HEK293 (cell line): ENCODE measurements at regions not wholly inside any gene's neighbourhood (a gene's known extent, or its start where the extent isn't known, plus 50 kb on each side); places are given as distances from the start of the nearest gene placed in this dataset.
A peak's percentile ranks its signal among the peaks of the same experiment; 100 is the strongest.

Experiments used
- CTCF ChIA-PET: fragments of 350-600 bp; formaldehyde crosslinking; extraction: SDS; loops from one replicate; lab custom pipeline; 2021; ENCODE audit warnings: antibody characterized with exemption; lab: Yijun Ruan, JAX
- POLR2A ChIA-PET: fragments of 300-600 bp; formaldehyde crosslinking; extraction: SDS; loops from one replicate; lab custom pipeline; 2020; ENCODE audit warnings: antibody characterized with exemption, inconsistent platforms; lab: Yijun Ruan, JAX
- H3K27ac ChIP-seq: fragments of 200-500 bp; sonication (Bioruptor generic); 2 replicates; pipeline ENCODE4 v1.5.1; 2014; ENCODE audit warnings: low read depth, low read length, control low read depth, inconsistent platforms; ENCODE audit errors: extremely low read depth
- H3K36me3 ChIP-seq, 2 experiments: fragments of 200-500 bp in 1 of 2; sonication (Bioruptor generic) in 1 of 2; 1 replicate in 1 of 2; 2 replicates in 1 of 2; pipeline ENCODE4 v1.5.1; 2014 to 2017; ENCODE audit warnings: inconsistent platforms in 2 of 2, low read length in 2 of 2; ENCODE audit not compliant: control insufficient read depth in 2 of 2, insufficient read depth in 1 of 2
- H3K4me1 ChIP-seq: fragments of 200-500 bp; sonication (Bioruptor generic); 2 replicates; pipeline ENCODE4 v1.5.1; 2014; ENCODE audit warnings: mild to moderate bottlenecking, low read length, inconsistent platforms; ENCODE audit not compliant: control insufficient read depth, insufficient read depth
- H3K4me3 ChIP-seq: 2 replicates; pipeline ENCODE4 v1.5.1; 2011; ENCODE audit warnings: low read depth, mild to moderate bottlenecking, control low read depth, low read length, moderate library complexity
- H3K9me3 ChIP-seq: fragments of 200-500 bp; sonication (Bioruptor generic); 2 replicates; pipeline ENCODE4 v1.5.1; 2014; ENCODE audit warnings: low read depth, low read length, inconsistent platforms; ENCODE audit not compliant: control insufficient read depth, insufficient read depth
- AEBP2 ChIP-seq: fragments of 450-650 bp; formaldehyde crosslinking; IDR thresholded peaks from 2 replicates; pipeline ENCODE4 v1.5.1; 2016; ENCODE audit warnings: missing biosample characterization, missing genetic modification characterization, borderline replicate concordance
- KLF16 ChIP-seq: fragments of 450-650 bp; formaldehyde crosslinking; IDR thresholded peaks from 2 replicates; pipeline ENCODE4 v1.5.1; 2017; ENCODE audit warnings: missing biosample characterization, missing genetic modification characterization
- PRDM10 ChIP-seq: fragments of 450-650 bp; formaldehyde crosslinking; IDR thresholded peaks from 2 replicates; pipeline ENCODE4 v1.5.1; 2016; ENCODE audit warnings: missing biosample characterization, missing genetic modification characterization
- SCRT1 ChIP-seq: fragments of 450-650 bp; formaldehyde crosslinking; IDR thresholded peaks from 2 replicates; pipeline ENCODE4 v1.5.1; 2016; ENCODE audit warnings: missing biosample characterization, missing genetic modification characterization, borderline replicate concordance
- ZBTB20 ChIP-seq: fragments of 450-650 bp; formaldehyde crosslinking; IDR thresholded peaks from 2 replicates; pipeline ENCODE4 v1.5.1; 2016; ENCODE audit warnings: missing biosample characterization, missing genetic modification characterization
- ZFP69B ChIP-seq: fragments of 450-650 bp; formaldehyde crosslinking; IDR thresholded peaks from 2 replicates; pipeline ENCODE4 v1.5.1; 2016; ENCODE audit warnings: missing biosample characterization, missing genetic modification characterization
- ZNF121 ChIP-seq: fragments of 450-650 bp; formaldehyde crosslinking; IDR thresholded peaks from 2 replicates; pipeline ENCODE4 v1.5.1; 2016; ENCODE audit warnings: missing biosample characterization, missing genetic modification characterization
- ZNF174 ChIP-seq: fragments of 450-650 bp; formaldehyde crosslinking; IDR thresholded peaks from 2 replicates; pipeline ENCODE4 v1.5.0; 2017; ENCODE audit warnings: missing biosample characterization, mild to moderate bottlenecking, missing genetic modification characterization
- ZNF175 ChIP-seq: fragments of 450-650 bp; formaldehyde crosslinking; IDR thresholded peaks from 2 replicates; pipeline ENCODE4 v1.5.1; 2016; ENCODE audit warnings: missing biosample characterization, missing genetic modification characterization
- ZNF18 ChIP-seq: fragments of 450-650 bp; formaldehyde crosslinking; IDR thresholded peaks from 2 replicates; pipeline ENCODE4 v1.5.1; 2016; ENCODE audit warnings: missing biosample characterization, missing genetic modification characterization
- ZNF214 ChIP-seq: fragments of 450-650 bp; formaldehyde crosslinking; IDR thresholded peaks from 2 replicates; pipeline ENCODE4 v1.5.1; 2017; ENCODE audit warnings: missing biosample characterization, mild to moderate bottlenecking, missing genetic modification characterization, borderline replicate concordance
- ZNF266 ChIP-seq: fragments of 450-650 bp; formaldehyde crosslinking; IDR thresholded peaks from 2 replicates; pipeline ENCODE4 v1.5.1; 2016; ENCODE audit warnings: missing biosample characterization, missing genetic modification characterization, low read depth
- ZNF292 ChIP-seq: fragments of 450-650 bp; formaldehyde crosslinking; IDR thresholded peaks from 2 replicates; pipeline ENCODE4 v1.5.1; 2016; ENCODE audit warnings: low read depth, missing biosample characterization, missing genetic modification characterization, borderline replicate concordance
- ZNF391 ChIP-seq: fragments of 450-650 bp; formaldehyde crosslinking; IDR thresholded peaks from 2 replicates; pipeline ENCODE4 v1.5.1; 2016; ENCODE audit warnings: low read depth, missing biosample characterization, missing genetic modification characterization, borderline replicate concordance
- ZNF488 ChIP-seq: fragments of 450-650 bp; formaldehyde crosslinking; IDR thresholded peaks from 2 replicates; pipeline ENCODE4 v1.5.1; 2016; ENCODE audit warnings: missing biosample characterization, missing genetic modification characterization
- ZNF639 ChIP-seq: fragments of 450-650 bp; formaldehyde crosslinking; IDR thresholded peaks from 2 replicates; pipeline ENCODE4 v1.5.1; 2016; ENCODE audit warnings: missing biosample characterization, missing genetic modification characterization
- ZNF707 ChIP-seq: fragments of 450-650 bp; formaldehyde crosslinking; IDR thresholded peaks from 2 replicates; pipeline ENCODE4 v1.5.1; 2016; ENCODE audit warnings: missing biosample characterization, missing genetic modification characterization
- ZNF830 ChIP-seq: fragments of 450-650 bp; IDR thresholded peaks from 2 replicates; pipeline ENCODE4 v1.5.0; 2018; ENCODE audit warnings: missing biosample characterization, missing genetic modification characterization, low read depth, mild to moderate bottlenecking, moderate library complexity

- CTCF ChIA-PET: no interaction called here
Observed at GRCh38 chr1:211886551-211886950, 56.0 kb upstream of the LPGAT1 start.

GRCh38 chr1:211885747-211886522 is 55.4 kb upstream of the LPGAT1 start:
- no peak overlapping the region for H3K27ac ChIP-seq
- no peaks in the 10 kb centered on the region for H3K9me3 ChIP-seq
- ChIA-PET CTCF (no interaction called here), POLR2A (no interaction called here)
- H3K4me3 ChIP-seq: no peak overlapping the region
- H3K36me3 ChIP-seq: no peaks in the 10 kb centered on the region
- no peak for TF ChIP-seq PRDM10
- no peak for TF ChIP-seq ZNF214
- TF ChIP-seq ZNF830 (tag by site-specific recombination): no peak
- TF ChIP-seq KLF16 (tag by site-specific recombination): no peak
- no peak for TF ChIP-seq ZNF639 (tag by site-specific recombination)
- no peak for TF ChIP-seq ZNF488 (tag by site-specific recombination)
- no peak for TF ChIP-seq ZNF292
- no peak for TF ChIP-seq ZNF266 (tag by site-specific recombination)
- no peak for TF ChIP-seq ZFP69B (tag by site-specific recombination)
- TF ChIP-seq ZNF18 (tag by site-specific recombination): no peak
- H3K4me1 ChIP-seq: no peaks in the 10 kb centered on the region

More at GRCh38 chr1:211886551-211886950, 56.0 kb upstream of the LPGAT1 start:
- no peak for TF ChIP-seq ZNF266 (tag by site-specific recombination)
- TF ChIP-seq ZNF121: peak; percentile 46; the same call in 1 of the 2 replicates
- Histone ChIP-seq H3K4me1 (no peaks in the 10 kb centered on the region), H3K27ac (no peak overlapping the region), H3K36me3 (no peaks in the 10 kb centered on the region), H3K4me3 (no peak overlapping the region), H3K9me3 (no peaks in the 10 kb centered on the region)
- POLR2A ChIA-PET: no interaction called here

- no peak overlapping the region for H3K27ac ChIP-seq
- H3K4me1 ChIP-seq: no peaks in the 10 kb centered on the region
- POLR2A ChIA-PET: no interaction called here
- H3K9me3 ChIP-seq: no peaks in the 10 kb centered on the region
- H3K4me3 ChIP-seq: no peak overlapping the region
- H3K36me3 ChIP-seq: no peaks in the 10 kb centered on the region
- CTCF ChIA-PET: no interaction called here
- TF ChIP-seq AEBP2 (tag by site-specific recombination): no peak
- no peak for TF ChIP-seq ZNF707 (tag by site-specific recombination)
- no peak for TF ChIP-seq SCRT1
- TF ChIP-seq ZNF175 (tag by site-specific recombination): no peak
- TF ChIP-seq ZNF174 (tag by site-specific recombination): no peak
- TF ChIP-seq ZBTB20 (tag by site-specific recombination): no peak
- TF ChIP-seq ZNF391 (tag by site-specific recombination): no peak
Observed at GRCh38 chr1:211882381-211883004, 51.9 kb upstream of the LPGAT1 start.
